Naive thymus-derived CD4-positive, alpha-beta T cell (primary cell): ENCODE measurements at regions not wholly inside any gene's neighbourhood (a gene's known extent, or its start where the extent isn't known, plus 50 kb on each side); places are given as distances from the start of the nearest gene placed in this dataset.
A peak's percentile ranks its signal among the peaks of the same experiment; 100 is the strongest.

Experiments
- ATAC-seq: fragments of 150-1000 bp; cut with Tn5 transposase; 2 replicates; pipeline ENCODE4 v1.10.0; 2021; ENCODE audit warnings: mild to moderate bottlenecking, moderate library complexity
- CTCF ChIA-PET: fragments of 350-600 bp; sonication (Branson Sonifier 250); formaldehyde crosslinking; loops from one replicate; lab custom pipeline; 2021; ENCODE audit warnings: antibody characterized with exemption; lab: Charles Lee
- POLR2A ChIA-PET: fragments of 350-600 bp; sonication (Branson Sonifier 250); formaldehyde crosslinking; loops from one replicate; lab custom pipeline; 2021; ENCODE audit warnings: antibody characterized with exemption, inconsistent platforms; lab: Charles Lee
- DNase-seq, 9 donors: peaks; one replicate each; pipeline versions ENCODE4 v3.0.0 to v3.0.0-alpha.2; 2020 to 2022; ENCODE audit warnings: mixed read lengths in 1 of 9
- H3K27ac ChIP-seq: one replicate; pipeline ENCODE4 v1.7.0; 2013; ENCODE audit warnings: mild to moderate bottlenecking, low read depth, low read length, moderate library complexity
- H3K27me3 ChIP-seq, 2 donors: one replicate each; pipeline ENCODE4 v1.7.0; 2013; ENCODE audit warnings: low read length in 2 of 2, mild to moderate bottlenecking in 2 of 2, moderate library complexity in 2 of 2; ENCODE audit not compliant: control insufficient read depth in 2 of 2, insufficient read depth in 2 of 2
- H3K36me3 ChIP-seq, 3 experiments: 1 replicate in 2 of 3; 2 replicates in 1 of 3; pipeline ENCODE4 v1.7.0; 2013; ENCODE audit warnings: low read length in 3 of 3, mild to moderate bottlenecking in 3 of 3, moderate library complexity in 1 of 3; ENCODE audit not compliant: insufficient read depth in 3 of 3, control insufficient read depth in 2 of 3
- H3K4me1 ChIP-seq, 2 donors: one replicate each; pipeline ENCODE4 v1.7.0; 2013; ENCODE audit warnings: low read length in 2 of 2, mild to moderate bottlenecking in 2 of 2, moderate library complexity in 1 of 2; ENCODE audit not compliant: control insufficient read depth in 2 of 2, insufficient read depth in 2 of 2
- H3K4me3 ChIP-seq: 2 replicates; pipeline ENCODE4 v1.7.0; 2013; ENCODE audit warnings: mild to moderate bottlenecking, low read length
- H3K9me3 ChIP-seq, 3 experiments: 1 replicate in 2 of 3; 2 replicates in 1 of 3; pipeline ENCODE4 v1.7.0; 2013; ENCODE audit warnings: low read length in 3 of 3; ENCODE audit not compliant: control insufficient read depth in 2 of 3
- H3K27ac Mint-ChIP-seq, 9 donors: one replicate each; pipeline ENCODE4 v1.8.0; 2020 to 2022; ENCODE audit warnings: mixed read lengths in 9 of 9, mild to moderate bottlenecking in 8 of 9, moderate library complexity in 5 of 9, inconsistent platforms in 2 of 9
- H3K27me3 Mint-ChIP-seq, 5 donors: one replicate each; pipeline ENCODE4 v1.8.0; 2021 to 2022; ENCODE audit warnings: mixed read lengths in 5 of 5, mild to moderate bottlenecking in 1 of 5
- H3K36me3 Mint-ChIP-seq, 5 donors: one replicate each; pipeline ENCODE4 v1.8.0; 2020 to 2022; ENCODE audit warnings: mixed read lengths in 5 of 5, mild to moderate bottlenecking in 3 of 5, inconsistent platforms in 1 of 5
- H3K4me1 Mint-ChIP-seq, 7 donors: one replicate each; pipeline ENCODE4 v1.8.0; 2020 to 2022; ENCODE audit warnings: mixed read lengths in 7 of 7, mild to moderate bottlenecking in 3 of 7, inconsistent platforms in 1 of 7
- H3K4me3 Mint-ChIP-seq, 10 donors: one replicate each; pipeline ENCODE4 v1.8.0; 2020 to 2022; ENCODE audit warnings: mild to moderate bottlenecking in 10 of 10, mixed read lengths in 10 of 10, moderate library complexity in 6 of 10, inconsistent platforms in 2 of 10
- H3K9me3 Mint-ChIP-seq, 11 donors: one replicate each; pipeline ENCODE4 v1.8.0; 2020 to 2022; ENCODE audit warnings: mixed read lengths in 11 of 11, mild to moderate bottlenecking in 4 of 11, inconsistent platforms in 1 of 11, moderate library complexity in 1 of 11
- intact Hi-C, 2 donors: fragments of 100-400 bp; cut with micrococcal nuclease; formaldehyde crosslinking; loops; one replicate each; pipeline ENCODE4 v1.15.1; 2023

- ATAC-seq (no peak), DNase-seq (no peak)
- Mint-ChIP-seq H3K36me3 (no peaks in the 10 kb centered on the region), H3K27ac (no peak overlapping the region), H3K4me3 (no peak overlapping the region), H3K27me3 (peaks cover 0 to 6% (median 0%) of the 10 kb centered on the region in 5 donors), H3K4me1 (no peaks in the 10 kb centered on the region), H3K9me3 (peaks cover 0 to 4% (median 0%) of the 10 kb centered on the region in 11 donors)
- intact Hi-C loops, result no loop called here
- no peak overlapping the region for H3K27ac ChIP-seq
- H3K27me3 ChIP-seq, result no peaks in the 10 kb centered on the region
- POLR2A ChIA-PET, result no interaction called here
- H3K4me3 ChIP-seq, result no peak overlapping the region
- H3K9me3 ChIP-seq, result no peaks in the 10 kb centered on the region
- no peaks in the 10 kb centered on the region for H3K4me1 ChIP-seq
- CTCF ChIA-PET, result no interaction called here
- no peaks in the 10 kb centered on the region for H3K36me3 ChIP-seq
These were observed 474.4 kb downstream of the INSC start for GRCh38 chr11:15589070-15589626.

- H3K4me1 ChIP-seq, result no peaks in the 10 kb centered on the region
- ATAC-seq (no peak), DNase-seq (no peak)
- Mint-ChIP-seq H3K27ac (no peak overlapping the region), H3K9me3 (peaks cover 0 to 6% (median 0%) of the 10 kb centered on the region in 11 donors), H3K4me3 (no peak overlapping the region), H3K27me3 (no peaks in the 10 kb centered on the region), H3K4me1 (no peaks in the 10 kb centered on the region), H3K36me3 (no peaks in the 10 kb centered on the region)
- intact Hi-C loops, result no loop called here
- no peaks in the 10 kb centered on the region for H3K27me3 ChIP-seq
- no peak overlapping the region for H3K4me3 ChIP-seq
- H3K9me3 ChIP-seq, result no peaks in the 10 kb centered on the region
- POLR2A ChIA-PET, result no interaction called here
- no peaks in the 10 kb centered on the region for H3K36me3 ChIP-seq
- H3K27ac ChIP-seq, result no peak overlapping the region
- CTCF ChIA-PET, result no interaction called here
These were observed 475.4 kb downstream of the INSC start for GRCh38 chr11:15590132-15590531.

- Histone ChIP-seq H3K36me3 (no peaks in the 10 kb centered on the region), H3K27ac (no peak overlapping the region), H3K27me3 (no peaks in the 10 kb centered on the region), H3K4me1 (no peaks in the 10 kb centered on the region), H3K4me3 (no peak overlapping the region), H3K9me3 (no peaks in the 10 kb centered on the region)
- no peaks in the 10 kb centered on the region for H3K36me3 Mint-ChIP-seq
- H3K27me3 Mint-ChIP-seq, result peaks cover 0 to 6% (median 0%) of the 10 kb centered on the region in 5 donors
- H3K27ac Mint-ChIP-seq, result no peak overlapping the region
- no peak overlapping the region for H3K4me3 Mint-ChIP-seq
- ChIA-PET CTCF (no interaction called here), POLR2A (no interaction called here)
- intact Hi-C loops, result no loop called here
- DNase-seq, result no peak
- peaks cover 0 to 6% (median 0%) of the 10 kb centered on the region in 11 donors for H3K9me3 Mint-ChIP-seq
- no peak for ATAC-seq
- H3K4me1 Mint-ChIP-seq, result no peaks in the 10 kb centered on the region
These were observed 476.4 kb downstream of the INSC start for GRCh38 chr11:15591112-15591537.

GRCh38 chr11:15594607-15595006 lies 479.9 kb downstream of the INSC start:
- Histone ChIP-seq H3K4me1 (no peaks in the 10 kb centered on the region), H3K27ac (no peak overlapping the region), H3K4me3 (no peak overlapping the region), H3K9me3 (no peaks in the 10 kb centered on the region), H3K36me3 (no peaks in the 10 kb centered on the region), H3K27me3 (no peaks in the 10 kb centered on the region)
- H3K27me3 Mint-ChIP-seq, result peaks cover 0 to 8% (median 0%) of the 10 kb centered on the region in 5 donors
- intact Hi-C loops, result no loop called here
- peaks cover 0 to 6% (median 0%) of the 10 kb centered on the region in 11 donors for H3K9me3 Mint-ChIP-seq
- H3K36me3 Mint-ChIP-seq, result no peaks in the 10 kb centered on the region
- ChIA-PET CTCF (no interaction called here), POLR2A (no interaction called here)
- DNase-seq (no peak), ATAC-seq (peak; percentile 10)
- H3K4me3 Mint-ChIP-seq, result no peak overlapping the region
- H3K4me1 Mint-ChIP-seq, result no peaks in the 10 kb centered on the region
- H3K27ac Mint-ChIP-seq, result no peak overlapping the region

GRCh38 chr11:15599376-15599775 lies 484.7 kb downstream of the INSC start:
- H3K4me1 Mint-ChIP-seq, result no peaks in the 10 kb centered on the region
- DNase-seq (no peak), ATAC-seq (no peak)
- Histone ChIP-seq H3K27me3 (no peaks in the 10 kb centered on the region), H3K36me3 (no peaks in the 10 kb centered on the region), H3K9me3 (no peaks in the 10 kb centered on the region), H3K4me1 (no peaks in the 10 kb centered on the region), H3K27ac (no peak overlapping the region), H3K4me3 (no peak overlapping the region)
- H3K27ac Mint-ChIP-seq, result no peak overlapping the region
- no peaks in the 10 kb centered on the region for H3K36me3 Mint-ChIP-seq
- no peak overlapping the region for H3K4me3 Mint-ChIP-seq
- peaks cover 0 to 7% (median 0%) of the 10 kb centered on the region in 11 donors for H3K9me3 Mint-ChIP-seq
- intact Hi-C loops, result no loop called here
- POLR2A ChIA-PET, result no interaction called here
- CTCF ChIA-PET, result no interaction called here
- peaks cover 0 to 8% (median 0%) of the 10 kb centered on the region in 5 donors for H3K27me3 Mint-ChIP-seq

GRCh38 chr11:15602047-15602446 lies 487.3 kb downstream of the INSC start:
- ATAC-seq (no peak), DNase-seq (no peak)
- ChIA-PET POLR2A (no interaction called here), CTCF (no interaction called here)
- H3K9me3 Mint-ChIP-seq, result peaks cover 0 to 7% (median 0%) of the 10 kb centered on the region in 11 donors
- no peak overlapping the region for H3K27ac ChIP-seq
- H3K27me3 ChIP-seq, result no peaks in the 10 kb centered on the region
- H3K4me1 Mint-ChIP-seq, result no peaks in the 10 kb centered on the region
- H3K4me1 ChIP-seq, result no peaks in the 10 kb centered on the region
- intact Hi-C loops, result no loop called here
- no peaks in the 10 kb centered on the region for H3K36me3 ChIP-seq
- no peak overlapping the region for H3K27ac Mint-ChIP-seq
- no peak overlapping the region for H3K4me3 ChIP-seq
- no peaks in the 10 kb centered on the region for H3K9me3 ChIP-seq
- H3K36me3 Mint-ChIP-seq, result no peaks in the 10 kb centered on the region
- peaks cover 0 to 15% (median 0%) of the 10 kb centered on the region in 5 donors for H3K27me3 Mint-ChIP-seq
- no peak overlapping the region for H3K4me3 Mint-ChIP-seq

GRCh38 chr11:15602785-15603567 lies 488.3 kb downstream of the INSC start:
- no peaks in the 10 kb centered on the region for H3K4me1 Mint-ChIP-seq
- Histone ChIP-seq H3K9me3 (no peaks in the 10 kb centered on the region), H3K27ac (no peak overlapping the region), H3K27me3 (no peaks in the 10 kb centered on the region), H3K4me3 (no peak overlapping the region), H3K4me1 (no peaks in the 10 kb centered on the region), H3K36me3 (no peaks in the 10 kb centered on the region)
- H3K4me3 Mint-ChIP-seq, result no peak overlapping the region
- DNase-seq (no peak), ATAC-seq (no peak)
- ChIA-PET CTCF (no interaction called here), POLR2A (no interaction called here)
- intact Hi-C loops, result no loop called here
- H3K27ac Mint-ChIP-seq, result no peak overlapping the region
- H3K27me3 Mint-ChIP-seq, result peaks cover 0 to 15% (median 0%) of the 10 kb centered on the region in 5 donors
- H3K36me3 Mint-ChIP-seq, result no peaks in the 10 kb centered on the region
- H3K9me3 Mint-ChIP-seq, result peaks cover 0 to 7% (median 0%) of the 10 kb centered on the region in 11 donors
